A549 (cell line): ENCODE measurements at regions not wholly inside any gene's neighbourhood (a gene's known extent, or its start where the extent isn't known, plus 50 kb on each side); places are given as distances from the start of the nearest gene placed in this dataset.

Experiments used
- ATAC-seq, 2 experiments: fragments of 200-7000 bp in 1 of 2; fragments of >200 bp in 1 of 2; cut with Nextera tagmentation in 1 of 2; cut with Tn5 transposase in 1 of 2; 3 replicates each; pipeline versions ENCODE4 v1.8.0 to v1.9.1; 2018 to 2020; ENCODE audit warnings: mild to moderate bottlenecking in 1 of 2, moderate library complexity in 1 of 2
- CTCF ChIA-PET: fragments of 300-600 bp; sonication (Branson Sonifier 250); formaldehyde crosslinking; extraction: SDS; loops from one replicate; lab custom pipeline; 2021; ENCODE audit warnings: antibody characterized with exemption, inconsistent platforms; lab: Yijun Ruan, JAX
- POLR2A ChIA-PET: fragments of 350-600 bp; formaldehyde crosslinking; extraction: SDS; loops from one replicate; lab custom pipeline; 2021; ENCODE audit warnings: antibody characterized with exemption, inconsistent platforms; lab: Yijun Ruan, JAX
- DNase-seq, 2 experiments: peaks; one replicate each; pipeline versions ENCODE4 v3.0.0 to v3.0.0-alpha.2; 2011 to 2016; ENCODE audit warnings: low read depth in 1 of 2, low spot score in 1 of 2
- FAIRE-seq: peaks from 2 replicates; lab custom pipeline; 2011; peaks lifted over from hg19 to GRCh38; lab: Jason Lieb, UNC
- H3K27ac ChIP-seq, 2 experiments: fragments of >200 bp; sonication (Bioruptor Twin); formaldehyde crosslinking; 3 replicates each; pipeline ENCODE4 v1.5.1; 2016 to 2017
- H3K4me1 ChIP-seq: fragments of >200 bp; sonication (Bioruptor Twin); formaldehyde crosslinking; 3 replicates; pipeline ENCODE4 v1.6.1; 2016
- H3K4me2 ChIP-seq: fragments of >200 bp; sonication (Bioruptor Twin); formaldehyde crosslinking; 3 replicates; pipeline ENCODE4 v1.6.1; 2016
- H3K4me3 ChIP-seq: fragments of >200 bp; sonication (Bioruptor Twin); formaldehyde crosslinking; 3 replicates; pipeline ENCODE4 v1.5.1; 2016
- H3K9me3 ChIP-seq: fragments of >200 bp; sonication (Bioruptor Twin); formaldehyde crosslinking; 3 replicates; pipeline ENCODE4 v1.6.1; 2016
- BHLHE40 ChIP-seq: IDR thresholded peaks from 2 replicates; pipeline ENCODE4 v1.6.1; 2012; ENCODE audit warnings: low read depth, low read length, inconsistent platforms
- EHF ChIP-seq: fragments of 250-450 bp; sonication (Bioruptor Pico); IDR thresholded peaks from 2 replicates; pipeline ENCODE4 v1.5.0; 2020; ENCODE audit warnings: mild to moderate bottlenecking
- EHMT2 ChIP-seq: fragments of 200-600 bp; sonication (generic); IDR thresholded peaks from 2 replicates; pipeline ENCODE4 v1.6.1; 2016; ENCODE audit warnings: antibody characterized with exemption, low read depth, mild to moderate bottlenecking, moderate library complexity
- EP300 ChIP-seq, 2 experiments: fragments of >200 bp; sonication (Bioruptor Twin); formaldehyde crosslinking; IDR thresholded peaks; 2 replicates in 1 of 2; 3 replicates in 1 of 2; pipeline ENCODE4 v1.6.1; 2016 to 2017
- ESRRA ChIP-seq: fragments of 150-350 bp; IDR thresholded peaks from 2 replicates; pipeline ENCODE4 v1.6.1; 2014; ENCODE audit warnings: mild to moderate bottlenecking, low read length, borderline replicate concordance
- FOSL2 ChIP-seq, 2 experiments: fragments of 450-650 bp in 1 of 2; fragments of >200 bp in 1 of 2; sonication (Bioruptor Twin) in 1 of 2; formaldehyde crosslinking; IDR thresholded peaks; 2 replicates each; pipeline versions ENCODE4 v1.5.0 to v1.6.1; 2016 to 2020; ENCODE audit warnings: mild to moderate bottlenecking in 1 of 2, moderate library complexity in 1 of 2
- FOXS1 ChIP-seq: fragments of 250-450 bp; sonication (Bioruptor Pico); IDR thresholded peaks from 2 replicates; pipeline ENCODE4 v1.5.0; 2020; ENCODE audit warnings: mild to moderate bottlenecking, moderate library complexity
- JUNB ChIP-seq: fragments of >200 bp; sonication (Bioruptor Twin); formaldehyde crosslinking; IDR thresholded peaks from 2 replicates; pipeline ENCODE4 v1.6.1; 2016
- MAZ ChIP-seq: fragments of 150-350 bp; IDR thresholded peaks from 2 replicates; pipeline ENCODE4 v1.6.1; 2014; ENCODE audit warnings: antibody characterized with exemption, low read depth, low read length, borderline replicate concordance
- MYC ChIP-seq: IDR thresholded peaks from 2 replicates; pipeline ENCODE4 v1.6.1; 2012; ENCODE audit warnings: mild to moderate bottlenecking, inconsistent platforms, low read length, improper control_type of control experiment, borderline replicate concordance
- NFE2L2 ChIP-seq: fragments of 150-350 bp; conservative IDR thresholded peaks from 2 replicates; pipeline ENCODE4 v1.6.1; 2014; ENCODE audit warnings: low read length
- NPAS2 ChIP-seq: fragments of 250-450 bp; sonication (Bioruptor Pico); IDR thresholded peaks from 2 replicates; pipeline ENCODE4 v1.8.0; 2022; ENCODE audit warnings: mild to moderate bottlenecking, moderate library complexity, borderline replicate concordance
- PHF8 ChIP-seq: fragments of 200-600 bp; sonication (generic); IDR thresholded peaks from 2 replicates; pipeline ENCODE4 v1.6.1; 2016; ENCODE audit warnings: low read depth, mild to moderate bottlenecking, antibody characterized with exemption, moderate library complexity, borderline replicate concordance
- POLR2AphosphoS2 ChIP-seq: conservative IDR thresholded peaks from 2 replicates; pipeline ENCODE4 v1.6.1; 2012; ENCODE audit warnings: low read length, improper control_type of control experiment, inconsistent platforms
- RCOR1 ChIP-seq: fragments of 150-350 bp; IDR thresholded peaks from 2 replicates; pipeline ENCODE4 v1.6.1; 2014; ENCODE audit warnings: antibody characterized with exemption, low read length, low read depth
- SREBF2 ChIP-seq: fragments of 450-650 bp; IDR thresholded peaks from 2 replicates; pipeline ENCODE4 v1.6.1; 2014; ENCODE audit warnings: mild to moderate bottlenecking, moderate library complexity
- TP53 ChIP-seq: fragments of 250-450 bp; sonication (Bioruptor Pico); IDR thresholded peaks from 2 replicates; pipeline ENCODE4 v1.5.0; 2021; ENCODE audit warnings: mild to moderate bottlenecking, moderate library complexity
- ZFP36 ChIP-seq: fragments of 450-650 bp; IDR thresholded peaks from 2 replicates; pipeline ENCODE4 v1.6.1; 2014; ENCODE audit warnings: borderline replicate concordance; ENCODE audit not compliant: partially characterized antibody
- ZNF302 ChIP-seq: fragments of 250-450 bp; sonication (Bioruptor Pico); IDR thresholded peaks from 2 replicates; pipeline ENCODE4 v1.9.0; 2021; ENCODE audit warnings: inconsistent platforms, mild to moderate bottlenecking, moderate library complexity
- WGBS: methylation state at CpG from one replicate; pipeline ENCODE4 v1.1.6; 2017; ENCODE audit errors: missing lambda C conversion rate; 5-methylcytosine and 5-hydroxymethylcytosine counted together
- TF ChIP-seq, protein P1 (sequence below): fragments of 450-650 bp; IDR thresholded peaks from 2 replicates; pipeline ENCODE4 v1.6.1; 2014; ENCODE audit warnings: antibody characterized with exemption
- TF ChIP-seq, protein P2 (sequence below): fragments of 250-450 bp; sonication (Bioruptor Pico); IDR thresholded peaks from 2 replicates; pipeline ENCODE4 v1.5.0; 2021; ENCODE audit warnings: mild to moderate bottlenecking, moderate library complexity, borderline replicate concordance
- TF ChIP-seq, protein P3 (sequence below): fragments of >200 bp; sonication (Bioruptor Twin); formaldehyde crosslinking; IDR thresholded peaks from 2 replicates; pipeline ENCODE4 v1.6.1; 2016
- TF ChIP-seq, protein P4 (sequence below): fragments of 150-350 bp; IDR thresholded peaks from 2 replicates; pipeline ENCODE4 v1.6.1; 2014; ENCODE audit warnings: low read depth, mild to moderate bottlenecking, low read length
- TF ChIP-seq, protein P5 (sequence below): fragments of >200 bp; sonication (Bioruptor Twin); formaldehyde crosslinking; IDR thresholded peaks from 3 replicates; pipeline ENCODE4 v1.6.1; 2016
- TF ChIP-seq, protein P6 (sequence below): fragments of >200 bp; sonication (Bioruptor Twin); formaldehyde crosslinking; IDR thresholded peaks from 3 replicates; pipeline ENCODE4 v1.5.1; 2016

DNA sequence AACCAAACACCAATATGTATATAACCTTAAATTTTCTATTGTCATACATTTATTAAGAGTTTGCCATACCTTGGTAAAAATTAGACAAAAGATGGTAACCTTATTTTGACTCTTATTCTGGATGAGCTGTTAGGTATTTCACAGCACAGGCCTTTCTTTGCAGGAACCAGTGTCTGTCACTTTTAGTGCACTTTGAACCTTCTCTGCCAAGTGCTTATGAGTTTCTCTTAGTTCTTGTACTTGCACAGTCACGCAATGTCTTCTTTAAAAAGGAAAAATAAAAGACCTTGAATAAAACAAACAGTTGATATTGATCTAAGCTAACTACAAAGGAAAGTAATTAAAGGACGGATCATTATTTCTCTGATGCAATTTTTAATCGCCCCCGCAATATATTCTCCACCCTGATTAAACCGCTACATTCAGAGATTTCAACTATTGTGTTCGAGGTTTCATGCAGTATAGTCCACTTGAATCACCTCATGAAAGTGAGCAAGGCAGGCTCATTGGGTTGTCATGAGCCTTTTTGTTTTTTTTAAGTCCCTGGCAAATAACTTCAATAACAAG, 534.5 kb downstream of the KLF5 start:
- H3K9me3 ChIP-seq: no peaks in the 10 kb centered on the region
- POLR2A ChIA-PET: no interaction called here
- TF ChIP-seq FOSL2 (IDR thresholded peaks at IDR 0.05) (no peak), FOSL2 (CRISPR knock-in tag; IDR thresholded peaks at IDR 0.05) (no peak), NPAS2 (CRISPR knock-in tag) (no peak), MAZ (no peak), MYC (no peak), ZNF302 (CRISPR knock-in tag) (no peak), PHF8 (no peak), EHF (CRISPR knock-in tag) (no peak), BHLHE40 (no peak), NFE2L2 (no peak), SREBF2 (no peak), EHMT2 (no peak), EP300 (IDR thresholded peaks at IDR 0.05) (no peak), TP53 (CRISPR knock-in tag) (no peak)
- TF ChIP-seq, protein P1, sequence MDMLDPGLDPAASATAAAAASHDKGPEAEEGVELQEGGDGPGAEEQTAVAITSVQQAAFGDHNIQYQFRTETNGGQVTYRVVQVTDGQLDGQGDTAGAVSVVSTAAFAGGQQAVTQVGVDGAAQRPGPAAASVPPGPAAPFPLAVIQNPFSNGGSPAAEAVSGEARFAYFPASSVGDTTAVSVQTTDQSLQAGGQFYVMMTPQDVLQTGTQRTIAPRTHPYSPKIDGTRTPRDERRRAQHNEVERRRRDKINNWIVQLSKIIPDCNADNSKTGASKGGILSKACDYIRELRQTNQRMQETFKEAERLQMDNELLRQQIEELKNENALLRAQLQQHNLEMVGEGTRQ: no peak
- TF ChIP-seq, protein P2, sequence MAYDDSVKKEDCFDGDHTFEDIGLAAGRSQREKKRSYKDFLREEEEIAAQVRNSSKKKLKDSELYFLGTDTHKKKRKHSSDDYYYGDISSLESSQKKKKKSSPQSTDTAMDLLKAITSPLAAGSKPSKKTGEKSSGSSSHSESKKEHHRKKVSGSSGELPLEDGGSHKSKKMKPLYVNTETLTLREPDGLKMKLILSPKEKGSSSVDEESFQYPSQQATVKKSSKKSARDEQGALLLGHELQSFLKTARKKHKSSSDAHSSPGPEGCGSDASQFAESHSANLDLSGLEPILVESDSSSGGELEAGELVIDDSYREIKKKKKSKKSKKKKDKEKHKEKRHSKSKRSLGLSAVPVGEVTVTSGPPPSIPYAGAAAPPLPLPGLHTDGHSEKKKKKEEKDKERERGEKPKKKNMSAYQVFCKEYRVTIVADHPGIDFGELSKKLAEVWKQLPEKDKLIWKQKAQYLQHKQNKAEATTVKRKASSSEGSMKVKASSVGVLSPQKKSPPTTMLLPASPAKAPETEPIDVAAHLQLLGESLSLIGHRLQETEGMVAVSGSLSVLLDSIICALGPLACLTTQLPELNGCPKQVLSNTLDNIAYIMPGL (CRISPR knock-in tag): no peak
- TF ChIP-seq, protein P3, sequence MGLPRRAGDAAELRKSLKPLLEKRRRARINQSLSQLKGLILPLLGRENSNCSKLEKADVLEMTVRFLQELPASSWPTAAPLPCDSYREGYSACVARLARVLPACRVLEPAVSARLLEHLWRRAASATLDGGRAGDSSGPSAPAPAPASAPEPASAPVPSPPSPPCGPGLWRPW: no peak
- TF ChIP-seq, protein P4, sequence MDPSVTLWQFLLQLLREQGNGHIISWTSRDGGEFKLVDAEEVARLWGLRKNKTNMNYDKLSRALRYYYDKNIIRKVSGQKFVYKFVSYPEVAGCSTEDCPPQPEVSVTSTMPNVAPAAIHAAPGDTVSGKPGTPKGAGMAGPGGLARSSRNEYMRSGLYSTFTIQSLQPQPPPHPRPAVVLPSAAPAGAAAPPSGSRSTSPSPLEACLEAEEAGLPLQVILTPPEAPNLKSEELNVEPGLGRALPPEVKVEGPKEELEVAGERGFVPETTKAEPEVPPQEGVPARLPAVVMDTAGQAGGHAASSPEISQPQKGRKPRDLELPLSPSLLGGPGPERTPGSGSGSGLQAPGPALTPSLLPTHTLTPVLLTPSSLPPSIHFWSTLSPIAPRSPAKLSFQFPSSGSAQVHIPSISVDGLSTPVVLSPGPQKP: no peak
- TF ChIP-seq, protein P5, sequence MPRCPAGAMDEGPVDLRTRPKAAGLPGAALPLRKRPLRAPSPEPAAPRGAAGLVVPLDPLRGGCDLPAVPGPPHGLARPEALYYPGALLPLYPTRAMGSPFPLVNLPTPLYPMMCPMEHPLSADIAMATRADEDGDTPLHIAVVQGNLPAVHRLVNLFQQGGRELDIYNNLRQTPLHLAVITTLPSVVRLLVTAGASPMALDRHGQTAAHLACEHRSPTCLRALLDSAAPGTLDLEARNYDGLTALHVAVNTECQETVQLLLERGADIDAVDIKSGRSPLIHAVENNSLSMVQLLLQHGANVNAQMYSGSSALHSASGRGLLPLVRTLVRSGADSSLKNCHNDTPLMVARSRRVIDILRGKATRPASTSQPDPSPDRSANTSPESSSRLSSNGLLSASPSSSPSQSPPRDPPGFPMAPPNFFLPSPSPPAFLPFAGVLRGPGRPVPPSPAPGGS: no peak
- TF ChIP-seq, all 56 proteins: peak for 0
- ATAC-seq (no peak), DNase-seq (no peak), FAIRE-seq (no peak)
- H3K4me2 ChIP-seq: no peak overlapping the region
- no peak overlapping the region for H3K4me3 ChIP-seq
- WGBS: 84% methylated on average over 6 of the region's 6 CpGs
- CTCF ChIA-PET: no interaction called here
- no peak overlapping the region for H3K27ac ChIP-seq
- H3K4me1 ChIP-seq: peaks cover 10% of the 10 kb centered on the region

DNA sequence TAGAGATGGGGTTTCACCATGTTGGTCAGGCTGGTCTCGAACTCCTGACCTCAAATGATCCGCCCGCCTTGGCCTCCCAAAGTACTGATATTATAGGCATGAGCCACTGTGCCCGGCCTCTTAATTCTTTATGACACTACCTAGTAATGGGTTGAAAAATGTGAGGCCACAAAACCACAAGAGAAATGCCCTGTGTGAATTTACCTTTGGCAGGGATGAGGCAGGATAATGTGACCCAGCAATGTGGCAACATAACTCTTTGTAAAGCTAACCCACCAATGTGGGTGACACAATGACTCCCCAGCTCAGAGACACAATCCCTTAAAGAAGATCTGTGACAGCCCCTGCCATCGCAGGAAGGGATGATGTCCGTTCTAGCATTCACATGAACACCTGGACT, 533.1 kb downstream of the KLF5 start:
- ATAC-seq: no peak
- Histone ChIP-seq H3K4me1 (no peaks in the 10 kb centered on the region), H3K27ac (no peak overlapping the region), H3K9me3 (no peaks in the 10 kb centered on the region), H3K4me2 (no peak overlapping the region), H3K4me3 (no peak overlapping the region)
- no peak for DNase-seq
- CTCF ChIA-PET: no interaction called here
- no peak for FAIRE-seq
- POLR2A ChIA-PET: no interaction called here
- TF ChIP-seq POLR2AphosphoS2: no peak
- TF ChIP-seq ZFP36: no peak
- TF ChIP-seq FOXS1 (CRISPR knock-in tag): no peak
- TF ChIP-seq SREBF2: no peak
- TF ChIP-seq, protein P3: no peak
- TF ChIP-seq PHF8: no peak
- TF ChIP-seq RCOR1: no peak
- no peak for TF ChIP-seq ESRRA
- TF ChIP-seq JUNB: no peak
- TF ChIP-seq, protein P6, sequence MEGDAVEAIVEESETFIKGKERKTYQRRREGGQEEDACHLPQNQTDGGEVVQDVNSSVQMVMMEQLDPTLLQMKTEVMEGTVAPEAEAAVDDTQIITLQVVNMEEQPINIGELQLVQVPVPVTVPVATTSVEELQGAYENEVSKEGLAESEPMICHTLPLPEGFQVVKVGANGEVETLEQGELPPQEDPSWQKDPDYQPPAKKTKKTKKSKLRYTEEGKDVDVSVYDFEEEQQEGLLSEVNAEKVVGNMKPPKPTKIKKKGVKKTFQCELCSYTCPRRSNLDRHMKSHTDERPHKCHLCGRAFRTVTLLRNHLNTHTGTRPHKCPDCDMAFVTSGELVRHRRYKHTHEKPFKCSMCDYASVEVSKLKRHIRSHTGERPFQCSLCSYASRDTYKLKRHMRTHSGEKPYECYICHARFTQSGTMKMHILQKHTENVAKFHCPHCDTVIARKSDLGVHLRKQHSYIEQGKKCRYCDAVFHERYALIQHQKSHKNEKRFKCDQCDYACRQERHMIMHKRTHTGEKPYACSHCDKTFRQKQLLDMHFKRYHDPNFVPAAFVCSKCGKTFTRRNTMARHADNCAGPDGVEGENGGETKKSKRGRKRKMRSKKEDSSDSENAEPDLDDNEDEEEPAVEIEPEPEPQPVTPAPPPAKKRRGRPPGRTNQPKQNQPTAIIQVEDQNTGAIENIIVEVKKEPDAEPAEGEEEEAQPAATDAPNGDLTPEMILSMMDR: no peak
- WGBS: 93% methylated on average over 6 of the region's 6 CpGs
